ENCODE measurements at regions not wholly inside any gene's neighbourhood (a gene's known extent, or its start where the extent isn't known, plus 50 kb on each side); places are given as distances from the start of the nearest gene placed in this dataset.

- H3K9me3 ChIP-seq (ENCODE audit: control insufficient read depth in 4 of 4, insufficient read depth in 3 of 4, low read length in 3 of 4): no peaks in the 10 kb centered on the region
- peaks cover 0 to 3% (median 0%) of the 10 kb centered on the region in 5 donors for H3K4me1 ChIP-seq (ENCODE audit: control insufficient read depth in 5 of 5, insufficient read depth in 5 of 5, low read length in 5 of 5)
- no peak overlapping the region for H3K9ac ChIP-seq (ENCODE audit: insufficient read depth in 1 of 2, low read length in 2 of 2)
- WGBS, 2 donors: 73 to 94% methylated on average over 2 of the region's 2 CpGs
- H3K36me3 ChIP-seq (ENCODE audit: control insufficient read depth in 4 of 4, insufficient read depth in 4 of 4, low read length in 4 of 4): no peaks in the 10 kb centered on the region
- ATAC-seq (ENCODE audit: insufficient read depth, low FRiP score): peak; percentile 42
- TF ChIP-seq, protein P1, sequence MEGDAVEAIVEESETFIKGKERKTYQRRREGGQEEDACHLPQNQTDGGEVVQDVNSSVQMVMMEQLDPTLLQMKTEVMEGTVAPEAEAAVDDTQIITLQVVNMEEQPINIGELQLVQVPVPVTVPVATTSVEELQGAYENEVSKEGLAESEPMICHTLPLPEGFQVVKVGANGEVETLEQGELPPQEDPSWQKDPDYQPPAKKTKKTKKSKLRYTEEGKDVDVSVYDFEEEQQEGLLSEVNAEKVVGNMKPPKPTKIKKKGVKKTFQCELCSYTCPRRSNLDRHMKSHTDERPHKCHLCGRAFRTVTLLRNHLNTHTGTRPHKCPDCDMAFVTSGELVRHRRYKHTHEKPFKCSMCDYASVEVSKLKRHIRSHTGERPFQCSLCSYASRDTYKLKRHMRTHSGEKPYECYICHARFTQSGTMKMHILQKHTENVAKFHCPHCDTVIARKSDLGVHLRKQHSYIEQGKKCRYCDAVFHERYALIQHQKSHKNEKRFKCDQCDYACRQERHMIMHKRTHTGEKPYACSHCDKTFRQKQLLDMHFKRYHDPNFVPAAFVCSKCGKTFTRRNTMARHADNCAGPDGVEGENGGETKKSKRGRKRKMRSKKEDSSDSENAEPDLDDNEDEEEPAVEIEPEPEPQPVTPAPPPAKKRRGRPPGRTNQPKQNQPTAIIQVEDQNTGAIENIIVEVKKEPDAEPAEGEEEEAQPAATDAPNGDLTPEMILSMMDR (IDR thresholded peaks at IDR 0.05; ENCODE audit: control extremely low read depth, extremely low read depth): no peak
- H3K27me3 ChIP-seq (ENCODE audit: control insufficient read depth in 3 of 3, insufficient read depth in 3 of 3, low read length in 2 of 3): no peaks in the 10 kb centered on the region
- no peak overlapping the region for H3K4me3 ChIP-seq
- H3K27ac ChIP-seq (ENCODE audit: low read depth in 1 of 2, low read length in 1 of 2): no peak overlapping the region
- DNase-seq: peak in 2 of 3 donors; percentile 15 to 26
These were observed 269.0 kb upstream of the RGMB start for GRCh38 chr5:98504505-98504904.

DNA sequence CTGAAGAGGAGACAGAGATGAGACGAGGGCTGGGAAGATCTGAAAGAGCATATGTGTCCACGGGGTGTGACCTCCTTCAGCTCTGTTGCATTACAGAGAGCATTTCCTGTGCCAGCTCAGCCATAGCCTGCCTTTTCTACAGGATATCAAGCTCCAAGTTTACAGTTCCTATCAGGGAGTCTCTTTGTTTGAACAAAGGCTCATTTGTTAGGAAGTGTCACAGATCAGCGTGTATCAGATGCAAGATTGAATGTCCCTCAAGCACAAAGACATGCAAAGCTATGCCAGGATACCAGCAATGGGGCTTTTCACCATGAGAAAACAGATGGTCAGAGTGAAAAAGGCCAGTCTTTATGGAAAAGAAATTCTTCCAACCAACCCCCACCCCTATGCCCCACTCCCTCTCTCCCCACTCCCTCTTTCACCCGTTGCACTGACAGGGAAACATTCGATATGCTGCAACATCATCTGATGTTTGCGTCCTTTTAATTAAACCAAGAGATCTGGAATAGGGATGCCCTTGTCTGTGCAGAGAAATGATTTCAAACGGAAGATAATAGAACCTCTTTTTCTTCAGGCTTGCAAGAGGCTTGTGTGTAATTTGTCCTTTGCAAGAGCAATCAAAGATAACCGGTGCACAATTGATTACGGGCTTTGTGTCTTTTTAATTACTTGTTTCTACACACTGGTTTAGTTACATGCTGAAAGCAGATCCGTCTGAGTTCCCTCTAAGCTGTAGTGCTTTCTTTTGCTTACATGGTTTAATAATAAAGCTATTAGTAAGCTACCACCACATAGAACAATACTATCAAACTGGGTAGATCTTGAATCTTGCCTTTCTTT lies 263.1 kb upstream of the RGMB start:
- Histone ChIP-seq H3K27ac (ENCODE audit: low read depth in 1 of 2, low read length in 1 of 2) (no peak overlapping the region), H3K9ac (ENCODE audit: insufficient read depth in 1 of 2, low read length in 2 of 2) (no peak overlapping the region), H3K9me3 (ENCODE audit: control insufficient read depth in 4 of 4, insufficient read depth in 3 of 4, low read length in 3 of 4) (no peaks in the 10 kb centered on the region), H3K4me1 (ENCODE audit: control insufficient read depth in 5 of 5, insufficient read depth in 5 of 5, low read length in 5 of 5) (peaks cover 0 to 6% (median 0%) of the 10 kb centered on the region in 5 donors), H3K36me3 (ENCODE audit: control insufficient read depth in 4 of 4, insufficient read depth in 4 of 4, low read length in 4 of 4) (no peaks in the 10 kb centered on the region), H3K4me3 (no peak overlapping the region), H3K27me3 (ENCODE audit: control insufficient read depth in 3 of 3, insufficient read depth in 3 of 3, low read length in 2 of 3) (no peaks in the 10 kb centered on the region)
- no peak for ATAC-seq (ENCODE audit: insufficient read depth, low FRiP score)
- WGBS, 2 donors: 41 to 43% methylated on average over 10 of the region's 10 CpGs
- TF ChIP-seq, protein P1 (IDR thresholded peaks at IDR 0.05; ENCODE audit: control extremely low read depth, extremely low read depth): no peak
- DNase-seq: peak in 2 of 3 donors; percentile 50

- no peaks in the 10 kb centered on the region for H3K9me3 ChIP-seq (ENCODE audit: control insufficient read depth in 4 of 4, insufficient read depth in 3 of 4, low read length in 3 of 4)
- ATAC-seq (ENCODE audit: insufficient read depth, low FRiP score) (no peak), DNase-seq (no peak)
- H3K4me1 ChIP-seq (ENCODE audit: control insufficient read depth in 5 of 5, insufficient read depth in 5 of 5, low read length in 5 of 5): peaks cover 0 to 6% (median 0%) of the 10 kb centered on the region in 5 donors
- TF ChIP-seq, protein P1 (IDR thresholded peaks at IDR 0.05; ENCODE audit: control extremely low read depth, extremely low read depth): no peak
- H3K36me3 ChIP-seq (ENCODE audit: control insufficient read depth in 4 of 4, insufficient read depth in 4 of 4, low read length in 4 of 4): no peaks in the 10 kb centered on the region
- H3K27ac ChIP-seq (ENCODE audit: low read depth in 1 of 2, low read length in 1 of 2): no peak overlapping the region
- no peaks in the 10 kb centered on the region for H3K27me3 ChIP-seq (ENCODE audit: control insufficient read depth in 3 of 3, insufficient read depth in 3 of 3, low read length in 2 of 3)
- WGBS, 2 donors: 39 to 43% methylated on average over 4 of the region's 4 CpGs
- no peak overlapping the region for H3K9ac ChIP-seq (ENCODE audit: insufficient read depth in 1 of 2, low read length in 2 of 2)
- no peak overlapping the region for H3K4me3 ChIP-seq
These were observed 260.1 kb upstream of the RGMB start for GRCh38 chr5:98513380-98513779.

Data from lung (tissue), 11 donors.